ENCODE measurements at regions not wholly inside any gene's neighbourhood (a gene's known extent, or its start where the extent isn't known, plus 50 kb on each side); places are given as distances from the start of the nearest gene placed in this dataset.

GRCh38 chr4:35933901-35934300 lies 310.4 kb downstream of the ARAP2 start:
- H4K5ac ChIP-seq (ENCODE audit: insufficient read length, low read depth, low read length): no peak overlapping the region
- peak overlapping the region; percentile 43; the same call in 1 of the 2 replicates for H2AFZ ChIP-seq (ENCODE audit: low read length)
- no peak overlapping the region for H4K91ac ChIP-seq (replicated peaks; ENCODE audit: insufficient read length, low read length)
- no peak overlapping the region for H3K56ac ChIP-seq (replicated peaks; ENCODE audit: insufficient read length, low read depth, low read length)
- no peaks in the 10 kb centered on the region for H3K27me3 ChIP-seq (replicated peaks in 1 of 4; ENCODE audit: control insufficient read depth in 3 of 4, extremely low read depth in 1 of 4, insufficient read depth in 3 of 4, low read length in 3 of 4)
- H3K9me3 ChIP-seq (ENCODE audit: insufficient read depth in 2 of 2, low read depth in 1 of 2, low read length in 1 of 2): no peaks in the 10 kb centered on the region
- no peak for TF ChIP-seq CEBPB (IDR thresholded peaks at IDR 0.05; ENCODE audit: low read depth, low read length)
- TF ChIP-seq MAFK (IDR thresholded peaks at IDR 0.05; ENCODE audit: low read depth, low read length): no peak
- TF ChIP-seq SAP30 (IDR thresholded peaks at IDR 0.05; ENCODE audit: insufficient read depth, insufficient replicate concordance, low read length): no peak
- no peak for TF ChIP-seq CHD2 (IDR thresholded peaks at IDR 0.05; ENCODE audit: low read length)
- TF ChIP-seq KDM4A (IDR thresholded peaks at IDR 0.05; ENCODE audit: low read depth, low read length, severe bottlenecking): no peak
- no peak overlapping the region; a peak in 1 of 8 replicates for H3K4me3 ChIP-seq (ENCODE audit: extremely low read depth in 1 of 4, insufficient read depth in 2 of 4, low read depth in 3 of 4, low read length in 4 of 4)
- H3K23ac ChIP-seq (ENCODE audit: insufficient read length): no peak overlapping the region
- FAIRE-seq: no peak
- 0 out of 2 replicates have a peak overlapping the region, but pooled peaks have one; percentile 4 for H2BK5ac ChIP-seq (ENCODE audit: low read depth, low read length)
- H4K20me1 ChIP-seq (replicated peaks in 1 of 2; ENCODE audit: control insufficient read depth in 1 of 2, insufficient read depth in 2 of 2, low read length in 2 of 2): no peaks in the 10 kb centered on the region
- no peak overlapping the region for H3K27ac ChIP-seq (ENCODE audit: low read depth, low read length)
- no peak overlapping the region for H2BK20ac ChIP-seq (ENCODE audit: low read length)
- no peaks in the 10 kb centered on the region for H3K79me2 ChIP-seq (ENCODE audit: control insufficient read depth in 1 of 2, insufficient read depth in 2 of 2, low read length in 2 of 2)
- H3K4ac ChIP-seq (replicated peaks; ENCODE audit: insufficient read length, low read depth, low read length): no peak overlapping the region
- H3K14ac ChIP-seq (ENCODE audit: insufficient read length): no peak overlapping the region
- DNase-seq (ENCODE audit: low read depth in 1 of 2, low spot score in 2 of 2): no peak
- no peak overlapping the region for H3K9ac ChIP-seq (replicated peaks in 1 of 4; ENCODE audit: extremely low read depth in 1 of 4, low read depth in 3 of 4, low read length in 3 of 4)
- WGBS, 2 experiments (ENCODE audit: extremely low coverage in 1 of 2, insufficient coverage in 1 of 2, insufficient read length in 1 of 2, insufficient replicate concordance in 2 of 2, low coverage in 1 of 2, low lambda C conversion rate in 2 of 2, missing lambda C conversion rate in 1 of 2): 60% methylated on average over 3 of the region's 3 CpGs; no CpG with 5 or more reads in 1 of the 2 experiments
- H2AK5ac ChIP-seq (ENCODE audit: low read depth, low read length): no peak overlapping the region
- H4K8ac ChIP-seq (ENCODE audit: extremely low read depth, insufficient read depth, low read length): no peak overlapping the region
- H3K18ac ChIP-seq (ENCODE audit: extremely low read depth, low read length): no peak overlapping the region
- no peak overlapping the region for H2BK15ac ChIP-seq (ENCODE audit: low read length)
- no peaks in the 10 kb centered on the region for H3K79me1 ChIP-seq (ENCODE audit: low read depth, low read length)
- H2BK12ac ChIP-seq (ENCODE audit: low read depth, low read length): no peak overlapping the region
- H3K4me2 ChIP-seq (ENCODE audit: insufficient read depth in 1 of 2, low read depth in 2 of 2, low read length in 2 of 2): no peak overlapping the region; a peak in 1 of 4 replicates
- H2BK120ac ChIP-seq (replicated peaks; ENCODE audit: low read depth, low read length): no peak overlapping the region
- no peaks in the 10 kb centered on the region for H3K23me2 ChIP-seq (ENCODE audit: low read depth, low read length)
- H3K36me3 ChIP-seq (ENCODE audit: control insufficient read depth in 2 of 4, insufficient read depth in 4 of 4, low read length in 3 of 4): no peaks in the 10 kb centered on the region
- H3K4me1 ChIP-seq (replicated peaks in 1 of 4; ENCODE audit: control insufficient read depth in 3 of 4, insufficient read depth in 4 of 4, low read length in 3 of 4): peaks cover 0 to 3% (median 0%) of the 10 kb centered on the region in 4 experiments; a peak in 3 of 7 replicates
- CTCF ChIA-PET (ENCODE audit: partially characterized antibody): interaction anchor here (0.6 to 1.1 kb wide), 4 partner anchors 12 to 819 kb away, joined by 3 to 4 read pairs (median 3); no protein-coding TSS in a partner anchor
- POLR2A ChIA-PET (ENCODE audit: partially characterized antibody): no interaction called here
